ENCODE measurements at regions not wholly inside any gene's neighbourhood (a gene's known extent, or its start where the extent isn't known, plus 50 kb on each side); places are given as distances from the start of the nearest gene placed in this dataset.

GRCh38 chr2:65688141-65688886 lies 255.9 kb upstream of the SPRED2 start:
- no peak overlapping the region for H3K27ac ChIP-seq
- H3K4me3 ChIP-seq = no peak overlapping the region
- TF ChIP-seq, protein P1, sequence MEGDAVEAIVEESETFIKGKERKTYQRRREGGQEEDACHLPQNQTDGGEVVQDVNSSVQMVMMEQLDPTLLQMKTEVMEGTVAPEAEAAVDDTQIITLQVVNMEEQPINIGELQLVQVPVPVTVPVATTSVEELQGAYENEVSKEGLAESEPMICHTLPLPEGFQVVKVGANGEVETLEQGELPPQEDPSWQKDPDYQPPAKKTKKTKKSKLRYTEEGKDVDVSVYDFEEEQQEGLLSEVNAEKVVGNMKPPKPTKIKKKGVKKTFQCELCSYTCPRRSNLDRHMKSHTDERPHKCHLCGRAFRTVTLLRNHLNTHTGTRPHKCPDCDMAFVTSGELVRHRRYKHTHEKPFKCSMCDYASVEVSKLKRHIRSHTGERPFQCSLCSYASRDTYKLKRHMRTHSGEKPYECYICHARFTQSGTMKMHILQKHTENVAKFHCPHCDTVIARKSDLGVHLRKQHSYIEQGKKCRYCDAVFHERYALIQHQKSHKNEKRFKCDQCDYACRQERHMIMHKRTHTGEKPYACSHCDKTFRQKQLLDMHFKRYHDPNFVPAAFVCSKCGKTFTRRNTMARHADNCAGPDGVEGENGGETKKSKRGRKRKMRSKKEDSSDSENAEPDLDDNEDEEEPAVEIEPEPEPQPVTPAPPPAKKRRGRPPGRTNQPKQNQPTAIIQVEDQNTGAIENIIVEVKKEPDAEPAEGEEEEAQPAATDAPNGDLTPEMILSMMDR (IDR thresholded peaks at IDR 0.05) = no peak
- no peak for DNase-seq (ENCODE audit: low spot score)

DNA sequence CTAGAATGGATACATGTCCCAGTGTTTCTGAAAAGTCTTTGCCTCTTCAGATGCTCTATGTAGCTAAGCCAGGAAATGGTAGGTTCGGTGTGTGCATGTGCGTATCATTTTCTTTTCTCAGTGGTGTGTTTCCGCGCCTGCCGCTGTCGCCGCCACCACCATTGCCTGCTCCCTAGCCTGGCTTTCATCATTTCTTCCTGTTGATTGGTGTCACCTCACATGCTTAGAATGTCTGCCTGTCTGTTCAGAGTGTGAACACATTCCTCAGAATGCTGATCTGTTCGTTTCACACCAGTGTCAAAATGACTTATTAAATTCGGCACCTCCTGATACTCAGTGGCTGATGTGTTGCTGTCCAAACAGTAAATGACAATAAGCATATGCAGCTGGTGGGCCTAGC lies 255.2 kb upstream of the SPRED2 start:
- H3K4me3 ChIP-seq = no peak overlapping the region
- DNase-seq (ENCODE audit: low spot score) = no peak
- H3K27ac ChIP-seq = no peak overlapping the region
- TF ChIP-seq, protein P1 (IDR thresholded peaks at IDR 0.05) = no peak

DNA sequence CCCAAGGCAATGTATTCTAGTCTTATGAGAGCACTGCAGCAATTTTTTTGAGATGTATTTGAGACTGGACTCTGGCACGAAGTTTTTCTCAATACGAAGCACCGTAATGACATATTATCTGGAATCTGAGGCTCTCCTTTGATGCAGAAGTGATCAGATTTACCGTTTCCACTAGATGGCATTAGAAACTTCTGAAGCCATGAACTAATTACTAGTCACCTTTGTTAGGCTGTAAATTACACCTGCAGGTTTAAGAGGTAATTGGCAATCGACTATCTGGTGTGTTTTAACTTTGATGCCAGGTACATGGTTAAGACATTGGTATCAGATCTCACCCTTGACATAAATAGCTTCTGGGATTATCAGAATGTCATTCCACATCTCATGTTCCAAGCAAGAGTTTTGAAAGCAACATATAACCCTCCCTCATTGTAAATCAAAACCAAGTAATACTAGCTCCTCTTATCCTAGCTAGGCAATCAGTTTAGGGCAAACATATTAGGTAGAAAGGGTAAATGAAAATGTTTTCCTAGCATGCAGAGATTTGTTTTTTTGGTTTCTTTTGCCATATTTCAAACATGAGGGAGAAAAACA lies 254.6 kb upstream of the SPRED2 start:
- DNase-seq (ENCODE audit: low spot score) = no peak
- TF ChIP-seq, protein P1 (IDR thresholded peaks at IDR 0.05) = no peak
- no peak overlapping the region for H3K4me3 ChIP-seq
- no peak overlapping the region for H3K27ac ChIP-seq

- no peak for DNase-seq (ENCODE audit: low spot score)
- H3K4me3 ChIP-seq = no peak overlapping the region
- H3K27ac ChIP-seq = no peak overlapping the region
- TF ChIP-seq, protein P1 (IDR thresholded peaks at IDR 0.05) = no peak
Measured at GRCh38 chr2:65681503-65681902, 249.1 kb upstream of the SPRED2 start.

- TF ChIP-seq, protein P1 (IDR thresholded peaks at IDR 0.05) = no peak
- H3K27ac ChIP-seq = no peak overlapping the region
- no peak for DNase-seq (ENCODE audit: low spot score)
- H3K4me3 ChIP-seq = no peak overlapping the region
Measured at GRCh38 chr2:65678779-65679391, 246.5 kb upstream of the SPRED2 start.

DNA sequence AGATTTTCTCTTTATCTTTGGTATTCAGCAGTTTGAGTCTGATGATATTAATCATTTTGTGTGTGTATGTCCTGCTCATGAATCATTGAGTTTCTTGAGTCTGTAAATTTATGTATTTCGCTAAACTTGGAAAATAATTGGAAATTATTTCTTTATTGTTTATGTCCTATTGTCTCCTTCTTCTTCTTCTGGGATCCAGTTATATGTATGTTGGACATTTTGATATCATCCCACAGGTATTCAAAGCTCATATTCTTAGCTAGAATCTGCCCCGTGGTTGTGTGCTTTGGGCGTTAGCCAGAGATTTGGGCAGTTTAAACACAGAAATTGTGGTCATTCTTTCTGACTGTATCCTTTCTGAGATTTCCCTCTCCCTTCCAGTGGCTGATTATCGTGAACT lies 243.0 kb upstream of the SPRED2 start:
- no peak overlapping the region for H3K27ac ChIP-seq
- H3K4me3 ChIP-seq = no peak overlapping the region
- TF ChIP-seq, protein P1 (IDR thresholded peaks at IDR 0.05) = no peak
- no peak for DNase-seq (ENCODE audit: low spot score)

Measured in coronary artery (tissue), 2 donors.